ENCODE measurements at regions not wholly inside any gene's neighbourhood (a gene's known extent, or its start where the extent isn't known, plus 50 kb on each side); places are given as distances from the start of the nearest gene placed in this dataset.

DNA sequence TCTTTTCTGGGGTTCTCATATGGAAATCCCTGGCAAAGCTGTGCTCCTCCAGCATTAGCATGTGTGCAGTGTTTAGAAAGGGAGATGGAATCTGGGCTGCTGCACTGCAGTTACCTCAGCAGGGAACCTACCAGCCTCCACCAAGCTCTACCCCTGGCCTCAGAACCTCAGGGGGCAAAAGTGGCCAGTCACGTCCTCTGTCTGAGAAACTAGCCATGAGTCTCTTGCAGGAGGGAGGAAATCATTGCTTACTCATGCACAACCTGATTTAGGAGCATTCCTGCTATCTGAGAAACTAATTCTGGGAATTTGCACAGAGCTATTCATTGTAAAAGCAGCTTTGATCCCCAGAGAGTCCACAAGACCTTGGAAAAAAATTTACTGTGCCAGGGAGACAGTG, 80.6 kb upstream of the IPO9 start:
- POLR2A ChIA-PET: no interaction called here
- H3K79me2 ChIP-seq (ENCODE audit: insufficient read depth): peaks cover 96% of the 10 kb centered on the region
- peaks cover 78% of the 10 kb centered on the region for H3F3A ChIP-seq (replicated peaks; ENCODE audit: insufficient read depth)
- no peaks in the 10 kb centered on the region for H3K9me2 ChIP-seq
- H3K9me3 ChIP-seq: no peaks in the 10 kb centered on the region
- peaks cover 2 to 41% of the 10 kb centered on the region in 2 experiments for H3K36me3 ChIP-seq (replicated peaks in 1 of 2; ENCODE audit: control insufficient read depth in 1 of 2, insufficient read depth in 2 of 2, low read length in 1 of 2)
- WGBS (ENCODE audit: low lambda C conversion rate): 0% methylated on average over 1 of the region's 1 CpG
- CTCF ChIA-PET: interaction anchor here (0.8 to 5.2 kb wide), 7 partner anchors 9 to 217 kb away, joined by 3 to 26 read pairs (median 5); no protein-coding TSS in a partner anchor
- peak overlapping the region; percentile 68; the same call in 1 of the 2 replicates for H3K4me2 ChIP-seq
- DNase-seq: no peak
- H2AFZ ChIP-seq (ENCODE audit: low read depth): no peak overlapping the region
- peak overlapping the region; percentile 83 to 98 for H3K27ac ChIP-seq (ENCODE audit: low read depth in 2 of 2, low read length in 1 of 2)
- H3K27me3 ChIP-seq (ENCODE audit: insufficient read depth): no peaks in the 10 kb centered on the region
- H3K4me1 ChIP-seq (ENCODE audit: control insufficient read depth in 1 of 2, insufficient read depth in 2 of 2, low read depth in 1 of 2, low read length in 1 of 2): peaks cover 35 to 71% of the 10 kb centered on the region in 2 experiments
- H3K9ac ChIP-seq: peak overlapping the region; percentile 82
- H4K20me1 ChIP-seq (ENCODE audit: insufficient read depth): no peaks in the 10 kb centered on the region
- H3K4me3 ChIP-seq (ENCODE audit: low read depth in 2 of 2, low read length in 1 of 2): no peak overlapping the region
- TF ChIP-seq FOXJ3 (CRISPR knock-in tag; IDR thresholded peaks at IDR 0.05) (no peak), RXRA (IDR thresholded peaks at IDR 0.05; ENCODE audit: borderline replicate concordance, low read depth) (peak; percentile 89; the same call in 1 of the 2 replicates), FOSL2 (IDR thresholded peaks at IDR 0.05; ENCODE audit: borderline replicate concordance, low read depth) (peak; percentile 87), FOXM1 (IDR thresholded peaks at IDR 0.05; ENCODE audit: low read depth) (peak; percentile 30; the same call in 1 of the 2 replicates), CHD2 (IDR thresholded peaks at IDR 0.05; ENCODE audit: low read length, partially characterized antibody) (no peak), NFIC (IDR thresholded peaks at IDR 0.05; ENCODE audit: borderline replicate concordance) (0 out of 2 replicates have a peak, but pooled peaks have one; percentile 66), JUND (IDR thresholded peaks at IDR 0.05) (peak; percentile 84), MEF2A (IDR thresholded peaks at IDR 0.05; ENCODE audit: borderline replicate concordance, low read depth) (no peak; the same call in 1 of the 2 replicates), TAF1 (IDR thresholded peaks at IDR 0.05; ENCODE audit: borderline replicate concordance, low read depth, low read length) (no peak), SMC3 (IDR thresholded peaks at IDR 0.05; ENCODE audit: low read depth, low read length) (no peak), POLR2AphosphoS5 (IDR thresholded peaks at IDR 0.05; ENCODE audit: low read depth, low read length) (peak; percentile 67; the same call in 1 of the 2 replicates), EZH2phosphoT487 (IDR thresholded peaks at IDR 0.05; ENCODE audit: borderline replicate concordance, low read depth) (no peak), GABPA (IDR thresholded peaks at IDR 0.05; ENCODE audit: low read depth) (0 out of 2 replicates have a peak, but pooled peaks have one; percentile 7), EP300 (IDR thresholded peaks at IDR 0.05; ENCODE audit: borderline replicate concordance in 1 of 2, low read depth in 1 of 2, low read length in 1 of 2) (peak; percentile 10 to 89; a peak in 2 of 4 replicates), NRF1 (IDR thresholded peaks at IDR 0.05; ENCODE audit: low read depth, low read length) (peak; percentile 61; the same call in 1 of the 2 replicates), TCF12 (IDR thresholded peaks at IDR 0.05) (peak; percentile 86), RCOR1 (IDR thresholded peaks at IDR 0.05; ENCODE audit: low read length) (no peak), ELF1 (IDR thresholded peaks at IDR 0.05) (no peak), SIN3A (IDR thresholded peaks at IDR 0.05; ENCODE audit: borderline replicate concordance, low read depth, low read length) (no peak), TEAD4 (IDR thresholded peaks at IDR 0.05; ENCODE audit: borderline replicate concordance, insufficient read depth) (peak; percentile 68; the same call in 1 of the 2 replicates)
- TF ChIP-seq, protein P1, sequence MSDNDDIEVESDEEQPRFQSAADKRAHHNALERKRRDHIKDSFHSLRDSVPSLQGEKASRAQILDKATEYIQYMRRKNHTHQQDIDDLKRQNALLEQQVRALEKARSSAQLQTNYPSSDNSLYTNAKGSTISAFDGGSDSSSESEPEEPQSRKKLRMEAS (IDR thresholded peaks at IDR 0.05; ENCODE audit: low read depth): peak; percentile 63; the same call in 1 of the 2 replicates
- TF ChIP-seq, protein P2, sequence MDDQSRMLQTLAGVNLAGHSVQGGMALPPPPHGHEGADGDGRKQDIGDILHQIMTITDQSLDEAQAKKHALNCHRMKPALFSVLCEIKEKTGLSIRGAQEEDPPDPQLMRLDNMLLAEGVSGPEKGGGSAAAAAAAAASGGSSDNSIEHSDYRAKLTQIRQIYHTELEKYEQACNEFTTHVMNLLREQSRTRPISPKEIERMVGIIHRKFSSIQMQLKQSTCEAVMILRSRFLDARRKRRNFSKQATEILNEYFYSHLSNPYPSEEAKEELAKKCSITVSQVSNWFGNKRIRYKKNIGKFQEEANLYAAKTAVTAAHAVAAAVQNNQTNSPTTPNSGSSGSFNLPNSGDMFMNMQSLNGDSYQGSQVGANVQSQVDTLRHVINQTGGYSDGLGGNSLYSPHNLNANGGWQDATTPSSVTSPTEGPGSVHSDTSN (IDR thresholded peaks at IDR 0.05): peak; percentile 80
- TF ChIP-seq, protein P3, sequence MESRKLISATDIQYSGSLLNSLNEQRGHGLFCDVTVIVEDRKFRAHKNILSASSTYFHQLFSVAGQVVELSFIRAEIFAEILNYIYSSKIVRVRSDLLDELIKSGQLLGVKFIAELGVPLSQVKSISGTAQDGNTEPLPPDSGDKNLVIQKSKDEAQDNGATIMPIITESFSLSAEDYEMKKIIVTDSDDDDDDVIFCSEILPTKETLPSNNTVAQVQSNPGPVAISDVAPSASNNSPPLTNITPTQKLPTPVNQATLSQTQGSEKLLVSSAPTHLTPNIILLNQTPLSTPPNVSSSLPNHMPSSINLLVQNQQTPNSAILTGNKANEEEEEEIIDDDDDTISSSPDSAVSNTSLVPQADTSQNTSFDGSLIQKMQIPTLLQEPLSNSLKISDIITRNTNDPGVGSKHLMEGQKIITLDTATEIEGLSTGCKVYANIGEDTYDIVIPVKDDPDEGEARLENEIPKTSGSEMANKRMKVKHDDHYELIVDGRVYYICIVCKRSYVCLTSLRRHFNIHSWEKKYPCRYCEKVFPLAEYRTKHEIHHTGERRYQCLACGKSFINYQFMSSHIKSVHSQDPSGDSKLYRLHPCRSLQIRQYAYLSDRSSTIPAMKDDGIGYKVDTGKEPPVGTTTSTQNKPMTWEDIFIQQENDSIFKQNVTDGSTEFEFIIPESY (IDR thresholded peaks at IDR 0.05; ENCODE audit: borderline replicate concordance, low read depth): peak; percentile 40; the same call in 1 of the 2 replicates
- TF ChIP-seq, protein P4, sequence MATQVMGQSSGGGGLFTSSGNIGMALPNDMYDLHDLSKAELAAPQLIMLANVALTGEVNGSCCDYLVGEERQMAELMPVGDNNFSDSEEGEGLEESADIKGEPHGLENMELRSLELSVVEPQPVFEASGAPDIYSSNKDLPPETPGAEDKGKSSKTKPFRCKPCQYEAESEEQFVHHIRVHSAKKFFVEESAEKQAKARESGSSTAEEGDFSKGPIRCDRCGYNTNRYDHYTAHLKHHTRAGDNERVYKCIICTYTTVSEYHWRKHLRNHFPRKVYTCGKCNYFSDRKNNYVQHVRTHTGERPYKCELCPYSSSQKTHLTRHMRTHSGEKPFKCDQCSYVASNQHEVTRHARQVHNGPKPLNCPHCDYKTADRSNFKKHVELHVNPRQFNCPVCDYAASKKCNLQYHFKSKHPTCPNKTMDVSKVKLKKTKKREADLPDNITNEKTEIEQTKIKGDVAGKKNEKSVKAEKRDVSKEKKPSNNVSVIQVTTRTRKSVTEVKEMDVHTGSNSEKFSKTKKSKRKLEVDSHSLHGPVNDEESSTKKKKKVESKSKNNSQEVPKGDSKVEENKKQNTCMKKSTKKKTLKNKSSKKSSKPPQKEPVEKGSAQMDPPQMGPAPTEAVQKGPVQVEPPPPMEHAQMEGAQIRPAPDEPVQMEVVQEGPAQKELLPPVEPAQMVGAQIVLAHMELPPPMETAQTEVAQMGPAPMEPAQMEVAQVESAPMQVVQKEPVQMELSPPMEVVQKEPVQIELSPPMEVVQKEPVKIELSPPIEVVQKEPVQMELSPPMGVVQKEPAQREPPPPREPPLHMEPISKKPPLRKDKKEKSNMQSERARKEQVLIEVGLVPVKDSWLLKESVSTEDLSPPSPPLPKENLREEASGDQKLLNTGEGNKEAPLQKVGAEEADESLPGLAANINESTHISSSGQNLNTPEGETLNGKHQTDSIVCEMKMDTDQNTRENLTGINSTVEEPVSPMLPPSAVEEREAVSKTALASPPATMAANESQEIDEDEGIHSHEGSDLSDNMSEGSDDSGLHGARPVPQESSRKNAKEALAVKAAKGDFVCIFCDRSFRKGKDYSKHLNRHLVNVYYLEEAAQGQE (IDR thresholded peaks at IDR 0.05; ENCODE audit: low read depth, low read length): peak; percentile 65; the same call in 1 of the 2 replicates
- TF ChIP-seq, protein P5, sequence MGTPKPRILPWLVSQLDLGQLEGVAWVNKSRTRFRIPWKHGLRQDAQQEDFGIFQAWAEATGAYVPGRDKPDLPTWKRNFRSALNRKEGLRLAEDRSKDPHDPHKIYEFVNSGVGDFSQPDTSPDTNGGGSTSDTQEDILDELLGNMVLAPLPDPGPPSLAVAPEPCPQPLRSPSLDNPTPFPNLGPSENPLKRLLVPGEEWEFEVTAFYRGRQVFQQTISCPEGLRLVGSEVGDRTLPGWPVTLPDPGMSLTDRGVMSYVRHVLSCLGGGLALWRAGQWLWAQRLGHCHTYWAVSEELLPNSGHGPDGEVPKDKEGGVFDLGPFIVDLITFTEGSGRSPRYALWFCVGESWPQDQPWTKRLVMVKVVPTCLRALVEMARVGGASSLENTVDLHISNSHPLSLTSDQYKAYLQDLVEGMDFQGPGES (IDR thresholded peaks at IDR 0.05; ENCODE audit: low read depth, low read length): no peak
